Body of pancreas (tissue), 4 donors: ENCODE measurements at regions not wholly inside any gene's neighbourhood (a gene's known extent, or its start where the extent isn't known, plus 50 kb on each side); places are given as distances from the start of the nearest gene placed in this dataset.

Experiments used
- ATAC-seq: fragments of 150-250 bp; one replicate; pipeline ENCODE4 v1.9.1; 2016
- DNase-seq, 4 donors: peaks; one replicate each; pipeline ENCODE4 v3.0.0-alpha.2; 2019
- H3K27ac ChIP-seq, 4 donors: fragments of 200-600 bp; sonication (generic); 1 replicate in 3 of 4; 2 replicates in 1 of 4; pipeline versions ENCODE4 v1.5.1 to v1.6.1; 2016 to 2019; ENCODE audit warnings: mild to moderate bottlenecking in 1 of 4, mixed read lengths in 1 of 4, moderate library complexity in 1 of 4
- H3K27me3 ChIP-seq, 2 donors: fragments of 200-600 bp; sonication (generic); one replicate each; pipeline ENCODE4 v1.6.0; 2016; ENCODE audit warnings: mild to moderate bottlenecking in 1 of 2
- H3K36me3 ChIP-seq, 2 donors: fragments of 200-600 bp; sonication (generic); replicated peaks in 1 of 2; 2 replicates each; pipeline ENCODE4 v1.5.1; 2016; ENCODE audit warnings: low read depth in 2 of 2; ENCODE audit not compliant: insufficient read depth in 1 of 2
- H3K4me1 ChIP-seq: fragments of 200-600 bp; sonication (generic); one replicate; pipeline ENCODE4 v1.6.0; 2016
- H3K4me3 ChIP-seq, 2 donors: fragments of 200-600 bp; sonication (generic); 1 replicate in 1 of 2; 2 replicates in 1 of 2; pipeline ENCODE4 v1.5.1; 2016 to 2019
- H3K9me3 ChIP-seq, 3 donors: fragments of 200-600 bp; sonication (generic); 1 replicate in 2 of 3; 2 replicates in 1 of 3; pipeline ENCODE4 v1.5.1; 2016
- CTCF ChIP-seq, 7 experiments: fragments of 450-650 bp in 4 of 7; fragments of 200-600 bp in 3 of 7; sonication (generic) in 3 of 7; IDR thresholded peaks; one replicate each; pipeline ENCODE4 v1.5.1; 2016 to 2019; ENCODE audit warnings: antibody characterized with exemption in 7 of 7
- POLR2A ChIP-seq, 3 donors: fragments of 450-650 bp; IDR thresholded peaks; one replicate each; pipeline ENCODE4 v1.6.1; 2016; ENCODE audit warnings: antibody characterized with exemption in 3 of 3, mild to moderate bottlenecking in 2 of 3
- WGBS, 2 donors: methylation state at CpG; one replicate each; pipeline ENCODE4 v1.1.5; 2017; 5-methylcytosine and 5-hydroxymethylcytosine counted together
- intact Hi-C: fragments of 100-400 bp; cut with DNase I; formaldehyde crosslinking; loops from one replicate; pipeline ENCODE4 v1.15.1; 2023

- Histone ChIP-seq H3K27me3 (no peaks in the 10 kb centered on the region), H3K36me3 (no peaks in the 10 kb centered on the region), H3K9me3 (no peaks in the 10 kb centered on the region), H3K4me1 (no peaks in the 10 kb centered on the region), H3K27ac (no peak overlapping the region), H3K4me3 (no peak overlapping the region)
- DNase-seq = no peak
- intact Hi-C loops = no loop called here
- 53 to 67% methylated on average over 1 of the region's 1 CpG for WGBS, 2 donors
- TF ChIP-seq POLR2A (IDR thresholded peaks at IDR 0.05) = no peak
- no peak for TF ChIP-seq CTCF (IDR thresholded peaks at IDR 0.05)
- no peak for ATAC-seq
Measured at GRCh38 chr1:80869299-80869698, 931.4 kb upstream of the ADGRL2 start.

GRCh38 chr1:80847904-80848303, 952.8 kb upstream of the ADGRL2 start:
- no peaks in the 10 kb centered on the region for H3K36me3 ChIP-seq
- no peaks in the 10 kb centered on the region for H3K4me1 ChIP-seq
- DNase-seq (no peak), ATAC-seq (no peak)
- H3K27me3 ChIP-seq = no peaks in the 10 kb centered on the region
- H3K27ac ChIP-seq = no peak overlapping the region
- TF ChIP-seq POLR2A (IDR thresholded peaks at IDR 0.05) = no peak
- no peak for TF ChIP-seq CTCF (IDR thresholded peaks at IDR 0.05)
- no peak overlapping the region for H3K4me3 ChIP-seq
- no peaks in the 10 kb centered on the region for H3K9me3 ChIP-seq
- WGBS, 2 donors = 73 to 93% methylated on average over 1 of the region's 1 CpG
- intact Hi-C loops = no loop called here

- WGBS, 2 donors = 26 to 27% methylated on average over 1 of the region's 1 CpG
- H3K36me3 ChIP-seq = no peaks in the 10 kb centered on the region
- H3K9me3 ChIP-seq = no peaks in the 10 kb centered on the region
- no peaks in the 10 kb centered on the region for H3K27me3 ChIP-seq
- no peak for TF ChIP-seq POLR2A (IDR thresholded peaks at IDR 0.05)
- no peak for TF ChIP-seq CTCF (IDR thresholded peaks at IDR 0.05)
- ATAC-seq (no peak), DNase-seq (no peak)
- no peak overlapping the region for H3K4me3 ChIP-seq
- no peak overlapping the region for H3K27ac ChIP-seq
- intact Hi-C loops = no loop called here
- no peaks in the 10 kb centered on the region for H3K4me1 ChIP-seq
Measured at GRCh38 chr1:80846966-80847365, 953.8 kb upstream of the ADGRL2 start.

GRCh38 chr1:80842796-80843195, 957.9 kb upstream of the ADGRL2 start:
- H3K27me3 ChIP-seq = no peaks in the 10 kb centered on the region
- intact Hi-C loops = no loop called here
- H3K4me3 ChIP-seq = no peak overlapping the region
- no peak overlapping the region for H3K27ac ChIP-seq
- no peaks in the 10 kb centered on the region for H3K9me3 ChIP-seq
- TF ChIP-seq CTCF (IDR thresholded peaks at IDR 0.05) (no peak), POLR2A (IDR thresholded peaks at IDR 0.05) (no peak)
- ATAC-seq (no peak), DNase-seq (no peak)
- H3K4me1 ChIP-seq = no peaks in the 10 kb centered on the region
- no peaks in the 10 kb centered on the region for H3K36me3 ChIP-seq

- H3K9me3 ChIP-seq = no peaks in the 10 kb centered on the region
- WGBS, 2 donors = 68 to 71% methylated on average over 3 of the region's 3 CpGs
- no peaks in the 10 kb centered on the region for H3K4me1 ChIP-seq
- H3K36me3 ChIP-seq = no peaks in the 10 kb centered on the region
- H3K4me3 ChIP-seq = no peak overlapping the region
- no peaks in the 10 kb centered on the region for H3K27me3 ChIP-seq
- no peak overlapping the region for H3K27ac ChIP-seq
- intact Hi-C loops = no loop called here
- ATAC-seq (no peak), DNase-seq (no peak)
- TF ChIP-seq POLR2A (IDR thresholded peaks at IDR 0.05) (no peak), CTCF (IDR thresholded peaks at IDR 0.05) (no peak)
Measured at GRCh38 chr1:80841261-80841660, 959.5 kb upstream of the ADGRL2 start.
